Glomerular visceral epithelial cell (primary cell): ENCODE measurements at regions not wholly inside any gene's neighbourhood (a gene's known extent, or its start where the extent isn't known, plus 50 kb on each side); places are given as distances from the start of the nearest gene placed in this dataset.

Experiments
- DNase-seq: peaks from one replicate; pipeline ENCODE4 v3.0.0-alpha.2; 2016; ENCODE audit errors: extremely low spot score

GRCh38 chr4:45646885-45647590, 476.8 kb downstream of the GABRG1 start:
- DNase-seq: no peak

GRCh38 chr4:45640281-45640680, 483.6 kb downstream of the GABRG1 start:
- DNase-seq: no peak

- no peak for DNase-seq
Observed at GRCh38 chr4:45638641-45639040, 485.2 kb downstream of the GABRG1 start.

- no peak for DNase-seq
Observed at GRCh38 chr4:45636175-45636574, 487.7 kb downstream of the GABRG1 start.

GRCh38 chr4:45629717-45630116, 494.1 kb downstream of the GABRG1 start:
- no peak for DNase-seq

- DNase-seq: peak; percentile 11
Observed at GRCh38 chr4:45621971-45622370, 501.9 kb downstream of the GABRG1 start.

- no peak for DNase-seq
Observed at GRCh38 chr4:45620808-45621207, 503.0 kb downstream of the GABRG1 start.

GRCh38 chr4:45596379-45597101, 527.3 kb downstream of the GABRG1 start:
- no peak for DNase-seq

GRCh38 chr4:45580334-45580733, 543.5 kb downstream of the GABRG1 start:
- DNase-seq: no peak

GRCh38 chr4:45578874-45579273, 545.0 kb downstream of the GABRG1 start:
- no peak for DNase-seq

GRCh38 chr4:45576275-45576674, 547.6 kb downstream of the GABRG1 start:
- DNase-seq: no peak

GRCh38 chr4:45569619-45570018, 554.2 kb downstream of the GABRG1 start:
- DNase-seq: no peak

GRCh38 chr4:45568694-45569093, 555.2 kb downstream of the GABRG1 start:
- no peak for DNase-seq

- no peak for DNase-seq
Observed at GRCh38 chr4:45566896-45567603, 556.8 kb downstream of the GABRG1 start.

- no peak for DNase-seq
Observed at GRCh38 chr4:45554423-45554822, 569.4 kb downstream of the GABRG1 start.

GRCh38 chr4:45550766-45551366, 573.0 kb downstream of the GABRG1 start:
- no peak for DNase-seq

- DNase-seq: no peak
Observed at GRCh38 chr4:45539142-45539814, 584.6 kb downstream of the GABRG1 start.

GRCh38 chr4:45530498-45530897, 593.4 kb downstream of the GABRG1 start:
- DNase-seq: no peak

GRCh38 chr4:45527160-45527559, 596.7 kb downstream of the GABRG1 start:
- DNase-seq: no peak

- DNase-seq: no peak
Observed at GRCh38 chr4:45518832-45519231, 605.0 kb downstream of the GABRG1 start.

GRCh38 chr4:45502471-45502870, 621.4 kb downstream of the GABRG1 start:
- no peak for DNase-seq

GRCh38 chr4:45484740-45485139, 639.1 kb downstream of the GABRG1 start:
- no peak for DNase-seq
